H1 (cell line): ENCODE measurements at regions not wholly inside any gene's neighbourhood (a gene's known extent, or its start where the extent isn't known, plus 50 kb on each side); places are given as distances from the start of the nearest gene placed in this dataset.

ENCODE experiments used
- CTCF ChIA-PET: fragments of 300-600 bp; sonication (Branson Sonifier 250); formaldehyde crosslinking; loops from one replicate; lab custom pipeline; 2021; ENCODE audit not compliant: partially characterized antibody; lab: Charles Lee
- POLR2A ChIA-PET: fragments of 300-600 bp; sonication (Branson Sonifier 250); formaldehyde crosslinking; loops from one replicate; lab custom pipeline; 2021; ENCODE audit warnings: inconsistent platforms; ENCODE audit not compliant: partially characterized antibody; lab: Charles Lee
- DNase-seq, 2 experiments: peaks; one replicate each; pipeline versions ENCODE4 v3.0.0 to v3.0.0-alpha.2; 2010 to 2022; ENCODE audit warnings: low spot score in 2 of 2, low read depth in 1 of 2, mixed read lengths in 1 of 2
- FAIRE-seq: peaks from 2 replicates; lab custom pipeline; 2011; peaks lifted over from hg19 to GRCh38; lab: Jason Lieb, UNC
- H2AFZ ChIP-seq: 2 replicates; pipeline ENCODE4 v1.8.1; 2012; ENCODE audit warnings: low read length, inconsistent platforms
- H2AK5ac ChIP-seq: 2 replicates; pipeline ENCODE4 v1.6.1; 2013; ENCODE audit warnings: low read depth, low read length
- H2BK120ac ChIP-seq: replicated peaks from 2 replicates; pipeline ENCODE3; 2013; ENCODE audit warnings: low read depth, low read length, inconsistent platforms
- H2BK12ac ChIP-seq: 2 replicates; pipeline ENCODE4 v1.6.1; 2013; ENCODE audit warnings: low read depth, low read length
- H2BK15ac ChIP-seq: 2 replicates; pipeline ENCODE4 v1.6.1; 2013; ENCODE audit warnings: low read length
- H2BK20ac ChIP-seq: 2 replicates; pipeline ENCODE4 v1.6.1; 2013; ENCODE audit warnings: low read length
- H2BK5ac ChIP-seq: 2 replicates; pipeline ENCODE4 v1.6.1; 2013; ENCODE audit warnings: low read depth, low read length
- H3K14ac ChIP-seq: 2 replicates; pipeline ENCODE4 v1.6.1; 2013; ENCODE audit warnings: inconsistent platforms; ENCODE audit not compliant: insufficient read length
- H3K18ac ChIP-seq: 2 replicates; pipeline ENCODE4 v1.6.1; 2013; ENCODE audit warnings: low read length; ENCODE audit errors: extremely low read depth
- H3K23ac ChIP-seq: 2 replicates; pipeline ENCODE4 v1.6.1; 2013; ENCODE audit warnings: inconsistent platforms; ENCODE audit not compliant: insufficient read length
- H3K23me2 ChIP-seq: 2 replicates; pipeline ENCODE4 v1.6.1; 2013; ENCODE audit warnings: low read depth, low read length
- H3K27ac ChIP-seq: 2 replicates; pipeline ENCODE4 v1.6.1; 2011; ENCODE audit warnings: low read depth, low read length, inconsistent platforms
- H3K27me3 ChIP-seq, 4 experiments: replicated peaks in 1 of 4; 1 replicate in 1 of 4; 2 replicates in 3 of 4; pipeline versions ENCODE4 v1.6.1 to v1.8.1; 2011 to 2013; ENCODE audit warnings: low read length in 3 of 4, mild to moderate bottlenecking in 3 of 4, inconsistent platforms in 2 of 4, mixed read lengths in 2 of 4, moderate library complexity in 1 of 4; ENCODE audit not compliant: control insufficient read depth in 3 of 4, insufficient read depth in 3 of 4; ENCODE audit errors: extremely low read depth in 1 of 4
- H3K36me3 ChIP-seq, 4 experiments: 2 replicates each; pipeline versions ENCODE4 v1.6.1 to v1.8.1; 2011 to 2013; ENCODE audit warnings: mild to moderate bottlenecking in 4 of 4, low read length in 3 of 4, moderate library complexity in 2 of 4, control low read depth in 1 of 4, inconsistent platforms in 1 of 4; ENCODE audit not compliant: insufficient read depth in 4 of 4, control insufficient read depth in 2 of 4
- H3K4ac ChIP-seq: replicated peaks from 2 replicates; pipeline ENCODE3; 2013; ENCODE audit warnings: low read length, low read depth, mixed read lengths, inconsistent platforms; ENCODE audit not compliant: insufficient read length
- H3K4me1 ChIP-seq, 4 experiments: replicated peaks in 1 of 4; 1 replicate in 1 of 4; 2 replicates in 3 of 4; pipeline versions ENCODE4 v1.6.1 to v1.8.1; 2011 to 2013; ENCODE audit warnings: low read length in 3 of 4, inconsistent platforms in 2 of 4, mixed read lengths in 1 of 4; ENCODE audit not compliant: insufficient read depth in 4 of 4, control insufficient read depth in 3 of 4
- H3K4me2 ChIP-seq, 2 experiments: 2 replicates each; pipeline versions ENCODE4 v1.6.1 to v1.8.1; 2011 to 2013; ENCODE audit warnings: low read depth in 2 of 2, low read length in 2 of 2, control low read depth in 1 of 2, inconsistent platforms in 1 of 2, mild to moderate bottlenecking in 1 of 2; ENCODE audit not compliant: insufficient read depth in 1 of 2
- H3K4me3 ChIP-seq, 4 experiments: fragments of 200-600, 300-600 bp in 1 of 4; sonication (generic), shearing (Covaris generic), sonication (Bioruptor Twin) in 1 of 4; 2 replicates each; pipeline versions ENCODE4 v1.5.1 to v1.8.1; 2011 to 2016; ENCODE audit warnings: low read length in 4 of 4, low read depth in 3 of 4, control low read depth in 2 of 4, inconsistent platforms in 2 of 4, mild to moderate bottlenecking in 2 of 4, mixed read lengths in 1 of 4, moderate library complexity in 1 of 4; ENCODE audit not compliant: insufficient read depth in 2 of 4; ENCODE audit errors: extremely low read depth in 1 of 4
- H3K56ac ChIP-seq: replicated peaks from 2 replicates; pipeline ENCODE3; 2013; ENCODE audit warnings: low read depth, mild to moderate bottlenecking, mixed read lengths, low read length, inconsistent platforms; ENCODE audit not compliant: insufficient read length
- H3K79me1 ChIP-seq: 2 replicates; pipeline ENCODE4 v1.6.1; 2013; ENCODE audit warnings: low read depth, low read length, control low read depth
- H3K79me2 ChIP-seq, 2 experiments: 2 replicates each; pipeline versions ENCODE4 v1.6.1 to v1.8.1; 2012 to 2013; ENCODE audit warnings: low read length in 2 of 2, mild to moderate bottlenecking in 2 of 2, inconsistent platforms in 1 of 2; ENCODE audit not compliant: insufficient read depth in 2 of 2, control insufficient read depth in 1 of 2
- H3K9ac ChIP-seq, 4 experiments: replicated peaks in 1 of 4; 1 replicate in 1 of 4; 2 replicates in 3 of 4; pipeline versions ENCODE4 v1.6.1 to v1.8.1; 2011 to 2013; ENCODE audit warnings: low read depth in 3 of 4, low read length in 3 of 4, control low read depth in 2 of 4, mild to moderate bottlenecking in 2 of 4, moderate library complexity in 2 of 4, inconsistent platforms in 1 of 4; ENCODE audit errors: extremely low read depth in 1 of 4
- H3K9me3 ChIP-seq, 2 experiments: 2 replicates each; pipeline versions ENCODE4 v1.6.1 to v1.8.1; 2012 to 2013; ENCODE audit warnings: mild to moderate bottlenecking in 2 of 2, moderate library complexity in 2 of 2, control low read depth in 1 of 2, inconsistent platforms in 1 of 2, low read depth in 1 of 2, low read length in 1 of 2, mixed read lengths in 1 of 2; ENCODE audit not compliant: insufficient read depth in 2 of 2
- H4K20me1 ChIP-seq, 2 experiments: replicated peaks in 1 of 2; 2 replicates each; pipeline versions ENCODE3 to v1.8.1; 2011 to 2013; ENCODE audit warnings: inconsistent platforms in 2 of 2, low read length in 2 of 2, mild to moderate bottlenecking in 1 of 2; ENCODE audit not compliant: insufficient read depth in 2 of 2, control insufficient read depth in 1 of 2
- H4K5ac ChIP-seq: 2 replicates; pipeline ENCODE4 v1.6.1; 2013; ENCODE audit warnings: low read length, low read depth, mixed read lengths, inconsistent platforms; ENCODE audit not compliant: insufficient read length
- H4K8ac ChIP-seq: 2 replicates; pipeline ENCODE4 v1.8.0; 2013; ENCODE audit warnings: mild to moderate bottlenecking, moderate library complexity, low read length, inconsistent platforms; ENCODE audit not compliant: insufficient read depth; ENCODE audit errors: extremely low read depth
- H4K91ac ChIP-seq: replicated peaks from 2 replicates; pipeline ENCODE3; 2013; ENCODE audit warnings: low read length, mixed read lengths, inconsistent platforms; ENCODE audit not compliant: insufficient read length
- BCL11A ChIP-seq, 2 experiments: IDR thresholded peaks; one replicate each; pipeline ENCODE4 v1.6.1; 2011; ENCODE audit warnings: low read depth in 2 of 2, low read length in 2 of 2, mild to moderate bottlenecking in 2 of 2
- E2F6 ChIP-seq: IDR thresholded peaks from 2 replicates; pipeline ENCODE4 v1.6.1; 2012; ENCODE audit warnings: inconsistent platforms
- EGR1 ChIP-seq: IDR thresholded peaks from 2 replicates; pipeline ENCODE4 v1.6.1; 2011; ENCODE audit warnings: low read depth, low read length, borderline replicate concordance
- EP300 ChIP-seq, 2 experiments: IDR thresholded peaks; 1 replicate in 1 of 2; 2 replicates in 1 of 2; pipeline ENCODE4 v1.6.1; 2011 to 2012; ENCODE audit warnings: low read depth in 2 of 2, low read length in 2 of 2, mild to moderate bottlenecking in 2 of 2, borderline replicate concordance in 1 of 2, inconsistent platforms in 1 of 2, moderate library complexity in 1 of 2
- FOSL1 ChIP-seq: IDR thresholded peaks from 2 replicates; pipeline ENCODE4 v1.6.1; 2011; ENCODE audit warnings: mild to moderate bottlenecking, low read depth, low read length, moderate library complexity; ENCODE audit not compliant: insufficient read depth
- KDM4A ChIP-seq: IDR thresholded peaks from one replicate; pipeline ENCODE4 v1.7.1; 2012; ENCODE audit warnings: low read depth, mild to moderate bottlenecking, moderate library complexity, low read length, inconsistent platforms; ENCODE audit not compliant: severe bottlenecking
- NANOG ChIP-seq: IDR thresholded peaks from 2 replicates; pipeline ENCODE4 v1.6.1; 2011; ENCODE audit warnings: low read length, low read depth, mild to moderate bottlenecking, inconsistent platforms; ENCODE audit not compliant: insufficient read depth, poor library complexity, severe bottlenecking
- NRF1 ChIP-seq: IDR thresholded peaks from 2 replicates; pipeline ENCODE4 v1.6.1; 2011; ENCODE audit warnings: mild to moderate bottlenecking, low read depth, low read length, improper control_type of control experiment
- POLR2A ChIP-seq, 2 experiments: IDR thresholded peaks; 1 replicate in 1 of 2; 2 replicates in 1 of 2; pipeline ENCODE4 v1.6.1; 2011; ENCODE audit warnings: low read depth in 2 of 2, low read length in 2 of 2, mild to moderate bottlenecking in 2 of 2; ENCODE audit errors: control extremely low read depth in 1 of 2
- POU5F1 ChIP-seq: IDR thresholded peaks from 2 replicates; pipeline ENCODE4 v1.6.1; 2011; ENCODE audit warnings: low read depth, mild to moderate bottlenecking, low read length, moderate library complexity
- TAF7 ChIP-seq: optimal IDR thresholded peaks from 2 replicates; pipeline ENCODE3; 2011; ENCODE audit warnings: low read depth, mild to moderate bottlenecking, inconsistent platforms, low read length, moderate library complexity, borderline replicate concordance
- USF2 ChIP-seq: IDR thresholded peaks from 2 replicates; pipeline ENCODE4 v1.6.1; 2011; ENCODE audit warnings: low read length, improper control_type of control experiment
- ZNF274 ChIP-seq: IDR thresholded peaks from 2 replicates; pipeline ENCODE4 v1.7.0; 2012; ENCODE audit warnings: low read length, borderline replicate concordance; ENCODE audit errors: extremely low read depth
- WGBS, 2 experiments: shearing (Covaris generic) in 1 of 2; methylation state at CpG; one replicate each; pipeline versions ENCODE4 v1.1.6 to v1.1.7; 2013 to 2015; ENCODE audit warnings: low lambda C conversion rate in 2 of 2, mixed read lengths in 2 of 2, inconsistent platforms in 1 of 2, low coverage in 1 of 2, missing lambda C conversion rate in 1 of 2; ENCODE audit not compliant: insufficient replicate concordance in 2 of 2, insufficient coverage in 1 of 2, insufficient read length in 1 of 2; ENCODE audit errors: extremely low coverage in 1 of 2, missing lambda C conversion rate in 1 of 2; 5-methylcytosine and 5-hydroxymethylcytosine counted together

- H3K4me2 ChIP-seq = no peak overlapping the region
- CTCF ChIA-PET = no interaction called here
- H2BK20ac ChIP-seq = no peak overlapping the region
- H3K9ac ChIP-seq = no peak overlapping the region
- H2BK12ac ChIP-seq = no peak overlapping the region
- no peak overlapping the region for H2BK120ac ChIP-seq
- no peaks in the 10 kb centered on the region for H3K4me1 ChIP-seq
- no peak overlapping the region for H4K8ac ChIP-seq
- H3K18ac ChIP-seq = no peak overlapping the region
- H3K79me1 ChIP-seq = no peaks in the 10 kb centered on the region
- H4K20me1 ChIP-seq = no peaks in the 10 kb centered on the region
- POLR2A ChIA-PET = no interaction called here
- no peaks in the 10 kb centered on the region for H3K23me2 ChIP-seq
- no peak overlapping the region for H3K14ac ChIP-seq
- H3K56ac ChIP-seq = no peak overlapping the region
- no peak overlapping the region for H3K4ac ChIP-seq
- no peaks in the 10 kb centered on the region for H3K79me2 ChIP-seq
- no peak for DNase-seq
- H2AK5ac ChIP-seq = no peak overlapping the region
- no peak overlapping the region for H3K23ac ChIP-seq
- FAIRE-seq = no peak
- no peaks in the 10 kb centered on the region for H3K9me3 ChIP-seq
- H3K4me3 ChIP-seq = no peak overlapping the region
- no peak overlapping the region for H4K5ac ChIP-seq
- no peaks in the 10 kb centered on the region for H3K36me3 ChIP-seq
- H4K91ac ChIP-seq = no peak overlapping the region
- no peak overlapping the region for H2AFZ ChIP-seq
- no peak overlapping the region for H3K27ac ChIP-seq
- no peak overlapping the region for H2BK15ac ChIP-seq
- 87% methylated on average over 1 of the region's 1 CpG; no CpG with 5 or more reads in 1 of the 2 experiments for WGBS, 2 experiments
- H2BK5ac ChIP-seq = no peak overlapping the region
- no peaks in the 10 kb centered on the region; a peak in 1 of 7 replicates for H3K27me3 ChIP-seq
- TF ChIP-seq EP300 (IDR thresholded peaks at IDR 0.05; ENCODE audit: borderline replicate concordance in 1 of 2, low read depth in 2 of 2, low read length in 2 of 2) (no peak), BCL11A (IDR thresholded peaks at IDR 0.05; ENCODE audit: low read depth in 2 of 2, low read length in 2 of 2) (no peak), KDM4A (no peak), POLR2A (IDR thresholded peaks at IDR 0.05; ENCODE audit: control extremely low read depth in 1 of 2, low read depth in 2 of 2, low read length in 2 of 2) (no peak), NRF1 (no peak), E2F6 (no peak), EGR1 (no peak), ZNF274 (no peak), NANOG (no peak), FOSL1 (no peak), POU5F1 (no peak), TAF7 (no peak), USF2 (no peak)
Measured at GRCh38 chr2:7945026-7945425, 736.8 kb upstream of the ID2 start.
